ENCODE measurements at regions not wholly inside any gene's neighbourhood (a gene's known extent, or its start where the extent isn't known, plus 50 kb on each side); places are given as distances from the start of the nearest gene placed in this dataset.

DNA sequence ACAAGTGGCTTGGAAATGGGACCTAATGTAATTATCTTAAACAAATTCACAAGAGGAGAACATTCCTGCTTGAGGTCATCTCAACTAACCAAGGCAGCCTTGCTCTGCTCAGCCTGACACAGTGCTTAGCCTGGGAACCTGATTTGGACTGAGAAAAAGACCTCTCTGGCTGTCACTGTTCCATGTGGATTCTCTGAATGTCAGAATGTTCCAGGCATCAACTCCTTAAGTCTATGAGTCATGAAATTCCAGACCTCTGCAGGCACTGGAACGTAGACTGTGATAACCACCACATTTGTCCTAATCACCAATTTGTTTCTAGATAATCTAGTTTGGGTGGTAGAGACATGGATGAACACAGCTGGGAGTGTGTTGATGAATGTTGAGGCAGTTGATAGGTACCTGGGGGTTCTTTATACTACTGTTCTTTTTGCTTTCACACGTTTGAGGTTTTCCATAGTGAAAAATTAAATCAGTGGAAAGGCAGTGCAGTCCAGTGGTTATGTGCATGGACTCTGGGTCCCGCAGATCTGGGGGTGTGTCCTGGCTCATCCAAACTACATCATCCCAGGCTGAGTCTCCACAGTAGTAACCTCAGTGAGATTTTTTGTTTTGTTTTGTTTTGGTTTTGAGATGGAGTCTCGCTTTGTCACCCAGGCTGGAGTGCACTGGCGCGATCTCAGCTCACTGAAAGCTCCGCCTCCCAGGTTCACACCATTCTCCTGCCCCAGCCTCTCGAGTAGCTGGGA is 269.6 kb downstream of the MN1 start:
- TF ChIP-seq, protein P1, sequence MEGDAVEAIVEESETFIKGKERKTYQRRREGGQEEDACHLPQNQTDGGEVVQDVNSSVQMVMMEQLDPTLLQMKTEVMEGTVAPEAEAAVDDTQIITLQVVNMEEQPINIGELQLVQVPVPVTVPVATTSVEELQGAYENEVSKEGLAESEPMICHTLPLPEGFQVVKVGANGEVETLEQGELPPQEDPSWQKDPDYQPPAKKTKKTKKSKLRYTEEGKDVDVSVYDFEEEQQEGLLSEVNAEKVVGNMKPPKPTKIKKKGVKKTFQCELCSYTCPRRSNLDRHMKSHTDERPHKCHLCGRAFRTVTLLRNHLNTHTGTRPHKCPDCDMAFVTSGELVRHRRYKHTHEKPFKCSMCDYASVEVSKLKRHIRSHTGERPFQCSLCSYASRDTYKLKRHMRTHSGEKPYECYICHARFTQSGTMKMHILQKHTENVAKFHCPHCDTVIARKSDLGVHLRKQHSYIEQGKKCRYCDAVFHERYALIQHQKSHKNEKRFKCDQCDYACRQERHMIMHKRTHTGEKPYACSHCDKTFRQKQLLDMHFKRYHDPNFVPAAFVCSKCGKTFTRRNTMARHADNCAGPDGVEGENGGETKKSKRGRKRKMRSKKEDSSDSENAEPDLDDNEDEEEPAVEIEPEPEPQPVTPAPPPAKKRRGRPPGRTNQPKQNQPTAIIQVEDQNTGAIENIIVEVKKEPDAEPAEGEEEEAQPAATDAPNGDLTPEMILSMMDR (conservative IDR thresholded peaks at IDR 0.05; ENCODE audit: low read depth, low read length), result no peak
- no peak for TF ChIP-seq EZH2 (IDR thresholded peaks at IDR 0.05; ENCODE audit: borderline replicate concordance, low read depth, low read length, poor library complexity, severe bottlenecking)

All from A673 (cell line).